ENCODE measurements at regions not wholly inside any gene's neighbourhood (a gene's known extent, or its start where the extent isn't known, plus 50 kb on each side); places are given as distances from the start of the nearest gene placed in this dataset.

DNA sequence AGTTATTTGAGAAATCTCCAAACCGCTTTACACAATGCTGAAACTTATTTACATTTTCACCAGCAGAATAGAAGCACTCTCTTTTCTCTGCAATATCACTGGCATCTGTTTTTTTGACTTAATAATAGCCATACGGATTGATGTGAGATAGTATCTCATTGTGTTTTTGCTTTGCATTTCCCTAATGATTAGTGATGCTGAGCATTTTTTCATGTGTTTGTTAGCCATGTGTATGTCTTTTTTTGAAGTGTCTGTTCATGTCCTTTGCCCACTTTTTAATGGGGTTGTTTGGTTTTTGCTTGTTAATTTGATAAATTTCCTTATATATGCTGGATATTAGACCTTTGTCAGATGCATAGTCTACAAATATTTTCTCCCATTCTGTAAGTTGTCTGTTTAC, 73.6 kb downstream of the FBXO5 start:
- no peak for DNase-seq

GRCh38 chr6:152916035-152916434, 66.8 kb downstream of the FBXO5 start:
- no peak for DNase-seq

GRCh38 chr6:152918991-152919390, 63.9 kb downstream of the FBXO5 start:
- no peak for DNase-seq

DNA sequence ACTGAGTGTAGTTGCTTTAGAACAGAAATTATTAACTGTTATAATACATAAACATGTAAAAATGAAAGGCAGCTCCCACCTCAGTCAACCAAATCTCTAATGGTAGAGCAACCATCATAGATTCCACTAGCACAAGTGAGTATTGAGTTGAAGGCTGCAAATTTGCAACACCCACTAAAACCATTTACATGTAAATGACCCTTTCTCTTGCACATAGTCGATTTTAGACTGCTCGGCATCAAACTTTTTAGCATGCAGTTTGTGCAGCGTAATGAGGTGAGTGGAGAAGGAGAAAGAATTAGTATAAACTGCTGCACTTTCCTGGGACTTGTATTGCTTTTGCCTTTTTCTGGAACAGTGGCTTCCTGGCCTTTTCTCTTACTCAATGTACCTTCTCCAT, 62.8 kb downstream of the FBXO5 start:
- DNase-seq: no peak
